Prostate gland (tissue), 2 donors: ENCODE measurements at regions not wholly inside any gene's neighbourhood (a gene's known extent, or its start where the extent isn't known, plus 50 kb on each side); places are given as distances from the start of the nearest gene placed in this dataset.

Experiments used
- DNase-seq: peaks from one replicate; pipeline ENCODE4 v3.0.0-alpha.2; 2019; ENCODE audit warnings: low spot score
- H3K27ac ChIP-seq, 2 donors: fragments of 200-600 bp; sonication (generic); 2 replicates each; pipeline ENCODE4 v1.5.1; 2017 to 2019
- H3K27me3 ChIP-seq: fragments of 200-600 bp; sonication (generic); replicated peaks from 2 replicates; pipeline ENCODE4 v1.5.1; 2019; ENCODE audit not compliant: insufficient read depth
- H3K36me3 ChIP-seq, 2 donors: fragments of 200-600 bp; sonication (generic); 1 replicate in 1 of 2; 2 replicates in 1 of 2; pipeline versions ENCODE4 v1.5.1 to v1.8.1; 2017 to 2019
- H3K4me1 ChIP-seq: fragments of 200-600 bp; sonication (generic); replicated peaks from 2 replicates; pipeline ENCODE4 v1.5.1; 2019
- H3K4me3 ChIP-seq, 2 donors: fragments of 200-600 bp; sonication (generic); 2 replicates each; pipeline ENCODE4 v1.5.1; 2017 to 2019
- H3K9me3 ChIP-seq: fragments of 200-600 bp; sonication (generic); 2 replicates; pipeline ENCODE4 v1.5.1; 2017
- POLR2A ChIP-seq: fragments of 450-650 bp; IDR thresholded peaks from one replicate; pipeline ENCODE4 v1.6.1; 2016; ENCODE audit warnings: antibody characterized with exemption, mild to moderate bottlenecking
- POLR2AphosphoS5 ChIP-seq: sonication (generic); formaldehyde crosslinking; IDR thresholded peaks from one replicate; pipeline ENCODE4 v1.6.1; 2017; ENCODE audit warnings: antibody characterized with exemption
- WGBS: methylation state at CpG from one replicate; pipeline ENCODE4 v1.1.5; 2018; 5-methylcytosine and 5-hydroxymethylcytosine counted together
- intact Hi-C: fragments of 100-400 bp; cut with DNase I; formaldehyde crosslinking; loops from one replicate; pipeline ENCODE4 v1.14.2; 2022
- TF ChIP-seq, protein P1 (sequence below), 4 experiments: fragments of 200-600 bp in 2 of 4; fragments of 450-650 bp in 2 of 4; sonication (generic) in 2 of 4; IDR thresholded peaks; 1 replicate in 3 of 4; 2 replicates in 1 of 4; pipeline ENCODE4 v1.5.1; 2016 to 2019; ENCODE audit warnings: antibody characterized with exemption in 4 of 4, mild to moderate bottlenecking in 2 of 4, moderate library complexity in 2 of 4

DNA sequence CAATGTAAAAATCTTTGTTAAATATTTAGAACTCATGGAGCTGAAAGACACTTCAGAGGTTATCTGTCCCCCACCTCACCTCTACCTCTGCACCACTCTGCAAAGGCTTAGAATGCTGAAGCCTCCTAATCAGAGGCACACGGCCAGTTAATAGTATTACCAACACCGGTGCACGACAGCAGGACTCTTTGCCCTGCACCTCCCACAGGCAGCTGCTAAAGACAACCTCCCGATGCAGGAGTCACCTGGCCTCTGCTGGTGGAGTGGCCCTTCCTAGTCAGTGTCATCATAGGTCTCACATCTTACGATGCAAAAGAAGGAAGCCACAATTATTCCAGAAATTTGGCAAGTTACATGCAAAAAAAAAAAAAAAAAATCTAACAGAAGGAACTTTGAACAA, 66.6 kb upstream of the MGMT start:
- WGBS = 74% methylated on average over 5 of the region's 5 CpGs
- no peaks in the 10 kb centered on the region for H3K36me3 ChIP-seq
- no peak for DNase-seq
- no peak overlapping the region for H3K4me3 ChIP-seq
- TF ChIP-seq POLR2A = no peak
- TF ChIP-seq POLR2AphosphoS5 = no peak
- TF ChIP-seq, protein P1, sequence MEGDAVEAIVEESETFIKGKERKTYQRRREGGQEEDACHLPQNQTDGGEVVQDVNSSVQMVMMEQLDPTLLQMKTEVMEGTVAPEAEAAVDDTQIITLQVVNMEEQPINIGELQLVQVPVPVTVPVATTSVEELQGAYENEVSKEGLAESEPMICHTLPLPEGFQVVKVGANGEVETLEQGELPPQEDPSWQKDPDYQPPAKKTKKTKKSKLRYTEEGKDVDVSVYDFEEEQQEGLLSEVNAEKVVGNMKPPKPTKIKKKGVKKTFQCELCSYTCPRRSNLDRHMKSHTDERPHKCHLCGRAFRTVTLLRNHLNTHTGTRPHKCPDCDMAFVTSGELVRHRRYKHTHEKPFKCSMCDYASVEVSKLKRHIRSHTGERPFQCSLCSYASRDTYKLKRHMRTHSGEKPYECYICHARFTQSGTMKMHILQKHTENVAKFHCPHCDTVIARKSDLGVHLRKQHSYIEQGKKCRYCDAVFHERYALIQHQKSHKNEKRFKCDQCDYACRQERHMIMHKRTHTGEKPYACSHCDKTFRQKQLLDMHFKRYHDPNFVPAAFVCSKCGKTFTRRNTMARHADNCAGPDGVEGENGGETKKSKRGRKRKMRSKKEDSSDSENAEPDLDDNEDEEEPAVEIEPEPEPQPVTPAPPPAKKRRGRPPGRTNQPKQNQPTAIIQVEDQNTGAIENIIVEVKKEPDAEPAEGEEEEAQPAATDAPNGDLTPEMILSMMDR (IDR thresholded peaks at IDR 0.05) = no peak
- no peaks in the 10 kb centered on the region for H3K9me3 ChIP-seq
- H3K27ac ChIP-seq = no peak overlapping the region
- intact Hi-C loops = no loop called here
- H3K27me3 ChIP-seq = no peaks in the 10 kb centered on the region
- H3K4me1 ChIP-seq = no peaks in the 10 kb centered on the region

DNA sequence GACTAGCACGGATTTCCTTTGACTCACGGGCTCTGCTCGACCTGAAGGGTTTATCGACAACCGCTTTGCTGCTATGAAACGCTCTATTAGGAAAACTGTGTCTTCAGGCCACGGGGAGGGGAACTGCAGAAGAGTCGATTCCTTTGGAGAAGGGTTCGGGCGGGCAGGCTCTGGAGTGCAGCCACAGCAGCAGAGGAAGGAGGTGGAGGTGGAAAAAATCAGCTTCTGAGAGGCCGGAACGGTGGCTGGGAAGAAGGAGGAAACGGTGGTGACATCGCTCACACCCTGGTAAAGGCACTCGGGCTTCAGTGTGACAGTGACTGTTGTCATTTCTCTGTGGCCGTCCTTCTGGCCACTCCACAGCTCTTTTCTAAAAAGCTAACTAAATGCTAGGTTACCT, 64.6 kb upstream of the MGMT start:
- H3K36me3 ChIP-seq = no peaks in the 10 kb centered on the region
- no peak overlapping the region for H3K27ac ChIP-seq
- TF ChIP-seq POLR2A = no peak
- TF ChIP-seq, protein P1 (IDR thresholded peaks at IDR 0.05) = no peak
- TF ChIP-seq POLR2AphosphoS5 = no peak
- intact Hi-C loops = no loop called here
- no peaks in the 10 kb centered on the region for H3K4me1 ChIP-seq
- WGBS = 87% methylated on average over 16 of the region's 16 CpGs
- DNase-seq = no peak
- no peak overlapping the region for H3K4me3 ChIP-seq
- H3K27me3 ChIP-seq = no peaks in the 10 kb centered on the region
- no peaks in the 10 kb centered on the region for H3K9me3 ChIP-seq

DNA sequence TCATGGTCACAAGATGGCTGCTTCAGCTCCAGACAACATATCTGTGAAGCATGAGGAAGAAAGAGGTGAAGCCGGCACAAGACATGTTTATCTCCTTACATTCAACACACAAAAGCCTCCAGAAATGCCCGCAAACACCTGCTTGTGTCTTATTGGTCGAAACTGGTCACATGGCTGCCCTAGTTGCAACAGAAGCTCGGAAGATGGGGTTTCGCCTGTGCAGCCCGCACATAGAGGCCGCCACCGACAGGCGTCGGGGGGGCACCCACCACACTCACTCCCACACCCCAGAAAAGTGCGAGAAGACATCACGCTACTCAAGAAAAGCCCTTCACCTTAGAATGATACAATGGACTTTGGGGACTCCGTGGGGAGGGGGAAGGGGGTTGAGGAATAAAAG, 63.0 kb upstream of the MGMT start:
- Histone ChIP-seq H3K9me3 (no peaks in the 10 kb centered on the region), H3K4me3 (no peak overlapping the region), H3K27me3 (no peaks in the 10 kb centered on the region), H3K4me1 (no peaks in the 10 kb centered on the region), H3K36me3 (no peaks in the 10 kb centered on the region), H3K27ac (no peak overlapping the region)
- TF ChIP-seq POLR2AphosphoS5 (no peak), POLR2A (no peak)
- TF ChIP-seq, protein P1 (IDR thresholded peaks at IDR 0.05) = no peak
- WGBS = 95% methylated on average over 13 of the region's 13 CpGs
- intact Hi-C loops = no loop called here
- no peak for DNase-seq

DNA sequence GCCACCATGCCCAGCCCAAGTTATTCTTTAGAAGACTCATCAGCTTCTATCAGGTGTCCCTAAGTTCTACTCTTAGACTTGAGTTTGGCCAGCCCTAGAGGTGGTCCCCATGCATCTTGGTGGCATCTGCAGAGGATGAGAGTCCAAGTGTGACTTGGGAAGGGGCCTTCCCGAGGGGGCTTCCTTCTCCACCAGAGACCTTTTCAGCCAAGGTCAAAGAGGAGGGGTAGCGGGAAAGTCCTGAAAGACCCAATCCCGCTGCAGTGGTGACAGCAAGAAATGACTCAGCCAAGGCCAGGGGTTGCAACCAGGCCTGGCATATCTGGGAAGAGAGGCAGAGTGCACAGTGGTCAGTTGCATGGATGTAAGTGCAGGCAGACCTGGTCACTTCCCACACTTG, 61.7 kb upstream of the MGMT start:
- TF ChIP-seq POLR2A (no peak), POLR2AphosphoS5 (no peak)
- TF ChIP-seq, protein P1 (IDR thresholded peaks at IDR 0.05) = no peak
- no peak overlapping the region for H3K4me3 ChIP-seq
- H3K36me3 ChIP-seq = no peaks in the 10 kb centered on the region
- no peak for DNase-seq
- WGBS = 98% methylated on average over 3 of the region's 3 CpGs
- no peaks in the 10 kb centered on the region for H3K27me3 ChIP-seq
- no peaks in the 10 kb centered on the region for H3K4me1 ChIP-seq
- intact Hi-C loops = no loop called here
- H3K27ac ChIP-seq = no peak overlapping the region
- no peaks in the 10 kb centered on the region for H3K9me3 ChIP-seq

DNA sequence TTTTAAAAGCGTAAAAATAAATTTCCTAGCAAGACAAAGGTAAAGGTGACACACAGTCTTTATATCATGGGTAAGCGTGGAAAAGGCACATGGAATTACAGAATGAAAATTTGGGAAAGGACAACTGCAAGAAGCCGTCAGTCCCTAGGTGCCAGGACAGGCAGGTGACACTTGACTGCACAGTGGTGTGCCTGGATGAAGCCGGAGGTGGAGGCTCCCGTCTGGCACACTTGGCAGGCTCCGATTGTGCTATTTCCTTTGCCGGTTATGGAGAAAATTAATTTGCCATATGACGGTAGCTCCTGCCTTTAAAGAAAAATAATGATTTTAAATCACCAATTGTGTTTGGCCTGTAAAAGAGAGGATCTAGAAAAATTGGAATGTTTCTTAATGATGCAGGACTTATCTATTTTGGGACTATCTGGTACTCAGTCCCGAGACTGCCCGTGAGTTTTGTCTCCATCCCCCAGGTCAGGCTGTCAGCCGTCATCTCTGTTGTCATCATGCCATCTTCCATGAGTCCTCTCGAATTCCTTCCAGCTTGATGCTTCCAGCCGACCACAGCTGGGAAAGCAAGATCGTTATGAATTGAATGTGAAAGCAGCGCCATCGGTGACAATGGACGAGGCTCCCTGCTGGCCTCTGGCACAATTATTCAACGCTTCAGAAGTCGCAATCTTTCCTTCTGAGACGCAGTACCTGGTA, 56.2 kb upstream of the MGMT start:
- H3K27ac ChIP-seq = no peak overlapping the region
- no peaks in the 10 kb centered on the region for H3K27me3 ChIP-seq
- no peaks in the 10 kb centered on the region for H3K36me3 ChIP-seq
- no peaks in the 10 kb centered on the region for H3K4me1 ChIP-seq
- no peaks in the 10 kb centered on the region for H3K9me3 ChIP-seq
- intact Hi-C loops = no loop called here
- TF ChIP-seq POLR2AphosphoS5 (no peak), POLR2A (no peak)
- TF ChIP-seq, protein P1 (IDR thresholded peaks at IDR 0.05) = no peak
- WGBS = 76% methylated on average over 20 of the region's 20 CpGs
- no peak overlapping the region for H3K4me3 ChIP-seq
- DNase-seq = no peak
